GM19455 (cell line): ENCODE measurements at regions not wholly inside any gene's neighbourhood (a gene's known extent, or its start where the extent isn't known, plus 50 kb on each side); places are given as distances from the start of the nearest gene placed in this dataset.

Experiments used
- ATAC-seq: cut with Tn5 transposase; IDR thresholded peaks from one replicate; pipeline ENCODE4 v1.9.1; 2021; ENCODE audit not compliant: unreplicated experiment

DNA sequence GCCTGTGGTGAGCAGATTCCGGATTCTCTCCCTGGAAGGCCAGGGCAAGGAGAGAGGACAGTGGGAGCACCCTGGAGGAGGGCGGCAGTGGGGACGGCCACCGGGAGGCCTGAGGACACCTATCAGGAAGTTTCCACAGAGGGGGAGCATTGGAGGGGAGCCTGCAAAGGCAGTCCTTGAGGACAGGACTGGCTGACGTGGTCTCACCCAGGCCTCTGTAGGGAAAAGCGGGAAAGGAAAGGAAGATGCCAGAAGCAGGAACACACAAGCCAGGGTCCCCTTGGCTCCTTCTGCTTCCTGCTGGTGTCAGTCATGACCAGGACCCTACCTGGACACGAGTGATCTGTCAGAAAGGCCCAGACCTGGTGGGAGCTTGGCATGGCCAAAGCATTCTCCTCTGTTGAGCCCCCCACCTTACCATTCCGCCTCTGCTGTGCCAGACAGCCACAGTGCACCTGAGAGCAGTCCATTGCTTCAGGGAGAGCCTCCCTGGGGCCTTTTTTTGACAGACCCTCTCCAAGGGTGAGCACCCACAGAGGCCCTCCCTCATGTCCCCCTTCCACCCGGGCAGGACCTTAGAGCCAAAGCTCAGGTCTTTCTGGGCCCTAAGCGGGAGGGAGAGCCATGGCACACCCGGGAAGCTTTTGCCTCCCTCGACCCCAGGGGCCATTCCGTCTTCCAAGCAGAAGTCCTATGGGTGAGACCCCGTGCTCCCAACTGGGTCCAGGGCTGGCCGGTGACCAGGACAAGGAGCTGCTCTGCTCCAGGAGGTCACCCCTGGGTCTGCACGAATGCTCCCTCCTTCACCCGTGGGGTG lies 333.1 kb downstream of the DYSF start:
- ATAC-seq: no peak

DNA sequence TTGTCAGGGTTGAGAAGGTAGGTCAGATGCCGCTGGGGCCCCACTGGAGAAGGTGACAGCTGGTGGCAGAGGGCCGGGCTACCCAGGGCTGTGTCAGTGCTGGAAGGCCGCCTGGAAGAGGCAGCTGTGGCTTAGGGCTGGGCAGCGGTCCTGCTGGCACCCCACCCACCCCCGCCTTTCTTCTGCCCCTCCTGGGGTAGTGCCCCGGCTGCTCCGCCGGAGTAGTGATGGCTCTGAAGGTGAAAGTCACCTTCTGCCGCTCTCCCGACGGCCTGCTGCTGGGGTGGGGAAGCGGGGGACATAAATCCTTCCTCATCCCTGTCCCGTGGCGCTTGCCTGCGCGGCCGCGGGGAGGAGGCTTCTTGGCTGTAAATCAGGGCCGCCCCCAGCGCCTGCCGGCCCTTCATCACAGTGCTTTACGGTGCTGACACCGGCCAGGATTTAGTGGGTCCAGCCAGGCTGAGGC lies 332.2 kb downstream of the DYSF start:
- no peak for ATAC-seq

DNA sequence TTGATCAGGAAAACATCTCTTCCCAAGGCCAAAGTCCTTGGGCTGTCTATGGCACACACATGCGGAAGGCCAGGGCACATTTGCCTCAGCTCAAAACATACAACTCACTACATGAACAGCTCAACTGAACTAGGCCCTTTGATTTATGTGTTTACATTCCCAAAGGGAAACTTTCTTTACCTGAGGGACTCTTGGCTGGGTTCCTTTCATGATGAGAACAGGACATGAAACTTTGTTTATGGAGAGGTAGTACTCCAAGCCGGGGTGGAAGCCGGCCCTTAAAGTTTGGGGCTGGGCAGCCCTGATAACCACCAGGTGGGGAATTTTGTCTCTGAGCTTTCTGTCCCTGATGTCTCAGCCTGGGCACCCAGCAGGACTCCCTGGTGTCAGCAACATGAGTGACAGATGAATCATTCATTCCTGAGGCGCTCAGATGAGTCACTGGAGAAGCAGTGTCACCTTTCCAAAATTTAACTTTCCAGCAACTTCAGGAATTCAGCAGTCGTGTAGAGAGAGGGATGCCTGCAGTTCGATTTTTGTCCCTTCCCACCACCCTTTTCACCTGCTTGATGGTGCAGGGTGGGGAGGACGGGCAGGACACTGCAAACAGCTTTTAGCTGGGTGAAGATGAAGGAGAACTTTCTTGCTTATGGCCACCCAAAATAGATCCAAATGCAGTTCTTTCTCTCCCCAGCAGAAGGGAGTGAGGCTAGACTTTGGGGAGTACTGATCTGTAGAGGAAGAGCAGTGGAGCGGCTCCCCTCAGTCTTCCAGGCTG lies 331.6 kb downstream of the DYSF start:
- no peak for ATAC-seq

DNA sequence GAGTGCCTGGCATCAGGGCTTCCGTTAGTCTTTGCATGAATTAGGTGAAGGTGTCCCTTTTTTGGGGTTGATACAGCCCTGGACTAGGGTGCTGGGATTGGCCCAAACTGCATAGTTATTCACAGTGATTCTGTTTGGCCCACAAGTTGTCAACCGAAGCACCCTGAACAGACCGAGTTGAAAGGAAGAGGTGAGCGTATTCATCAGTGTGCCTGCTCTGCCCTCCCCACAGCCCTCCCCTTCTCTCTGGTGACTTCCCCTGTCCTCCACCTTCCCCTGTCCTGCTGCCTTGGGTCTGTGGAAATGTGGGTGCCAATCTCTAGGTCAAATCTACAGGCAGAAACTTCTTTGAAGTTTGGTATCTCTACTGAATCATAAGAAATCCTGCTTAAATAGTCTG lies 330.5 kb downstream of the DYSF start:
- no peak for ATAC-seq

DNA sequence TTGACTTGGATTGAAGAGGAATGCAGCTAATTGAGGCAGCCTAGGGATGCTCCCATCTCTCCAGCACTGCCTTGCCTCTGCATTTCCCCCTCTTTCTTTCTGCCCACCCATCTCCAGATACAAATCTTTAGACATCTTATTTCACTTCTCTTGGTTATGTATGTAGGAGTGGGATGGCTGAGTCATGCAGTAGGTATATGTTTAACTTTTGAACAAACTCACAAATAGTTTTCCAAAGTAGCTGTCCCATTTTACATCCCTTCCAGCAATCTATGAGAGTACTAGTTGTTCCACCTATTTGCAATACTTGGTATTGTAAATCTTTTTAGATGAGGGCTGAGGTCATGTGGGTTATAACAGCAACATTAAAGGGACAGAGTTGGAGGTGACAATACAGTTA lies 329.9 kb downstream of the DYSF start:
- ATAC-seq: no peak

DNA sequence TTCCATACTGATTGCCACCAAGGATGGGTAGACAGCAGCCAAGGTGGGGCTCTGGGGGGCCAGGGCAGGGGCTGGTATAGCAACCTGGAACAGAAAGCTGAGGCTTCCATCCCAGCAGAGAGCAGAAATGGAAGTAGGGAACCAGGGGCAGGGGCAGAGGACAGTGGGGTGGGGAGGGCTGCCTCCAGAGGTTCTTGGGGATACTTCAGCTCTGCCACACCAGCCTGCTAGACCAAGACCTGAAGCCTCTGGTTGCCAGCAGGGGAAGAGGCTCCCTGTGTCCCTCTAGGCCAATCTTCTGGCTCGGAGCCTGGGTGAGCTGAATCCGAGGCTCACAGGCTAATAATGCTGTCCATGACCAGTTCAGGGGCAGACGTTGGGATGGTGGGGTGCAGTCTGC lies 329.0 kb downstream of the DYSF start:
- ATAC-seq: no peak

DNA sequence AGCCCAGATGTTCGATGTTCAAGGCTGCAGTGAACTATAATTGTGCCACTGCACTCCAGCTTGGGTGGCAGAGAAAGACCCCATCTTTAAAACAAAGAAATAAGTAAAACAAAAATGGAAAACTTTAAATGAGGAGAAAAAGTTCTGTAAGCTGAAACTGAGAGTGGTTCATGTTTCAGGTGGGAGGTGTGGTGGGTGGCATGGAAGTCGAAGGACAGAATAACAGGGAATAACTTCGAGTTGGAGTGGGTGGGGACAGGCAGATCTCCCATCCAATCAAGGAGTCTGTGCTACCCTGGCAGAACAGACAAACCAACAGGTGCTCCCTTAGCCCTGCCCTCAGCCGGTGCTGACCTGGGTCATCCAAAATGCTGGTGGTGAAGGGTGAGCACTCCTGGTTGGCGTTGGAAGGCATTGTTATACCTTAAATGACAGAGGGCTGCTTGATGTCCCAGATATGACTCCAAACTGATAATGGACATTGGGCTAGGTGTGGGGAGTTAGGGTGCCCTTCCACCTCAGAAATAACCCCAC lies 328.4 kb downstream of the DYSF start:
- no peak for ATAC-seq

DNA sequence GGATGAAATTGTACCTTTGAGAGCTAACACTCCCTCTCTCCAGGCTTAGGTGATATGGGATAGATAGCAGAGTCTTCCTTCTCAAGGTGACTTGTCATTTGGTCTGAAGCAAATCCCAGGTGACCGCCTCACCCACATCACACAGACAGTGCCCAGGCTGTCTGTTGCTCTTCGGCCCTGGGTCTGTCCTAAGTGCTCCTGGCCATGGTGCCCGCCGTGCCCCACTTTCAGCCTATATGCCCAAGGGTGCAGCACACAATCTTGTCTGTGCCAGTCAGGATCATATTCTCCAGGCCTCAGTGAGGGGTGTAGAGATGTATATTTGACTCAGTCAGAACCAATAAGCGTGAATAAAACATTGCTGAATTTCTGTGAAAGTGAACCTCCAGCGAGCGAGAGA lies 326.8 kb downstream of the DYSF start:
- ATAC-seq: no peak

DNA sequence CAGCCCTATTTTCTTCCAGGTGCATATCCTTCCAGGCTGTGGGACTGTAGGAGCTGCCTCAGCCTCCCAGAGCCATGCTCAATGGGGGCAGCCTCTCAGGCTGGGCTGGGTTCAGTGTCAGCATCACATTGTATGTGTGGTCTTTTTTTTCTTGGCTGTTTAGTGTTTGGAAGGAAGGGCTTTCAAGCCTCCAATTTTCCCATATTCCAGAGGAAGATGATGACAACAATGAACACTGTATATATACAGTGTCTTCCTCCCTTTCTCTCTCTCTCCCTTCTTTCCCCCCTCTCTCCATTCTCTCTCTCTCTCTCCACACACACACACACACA lies 326.4 kb downstream of the DYSF start:
- ATAC-seq: no peak

DNA sequence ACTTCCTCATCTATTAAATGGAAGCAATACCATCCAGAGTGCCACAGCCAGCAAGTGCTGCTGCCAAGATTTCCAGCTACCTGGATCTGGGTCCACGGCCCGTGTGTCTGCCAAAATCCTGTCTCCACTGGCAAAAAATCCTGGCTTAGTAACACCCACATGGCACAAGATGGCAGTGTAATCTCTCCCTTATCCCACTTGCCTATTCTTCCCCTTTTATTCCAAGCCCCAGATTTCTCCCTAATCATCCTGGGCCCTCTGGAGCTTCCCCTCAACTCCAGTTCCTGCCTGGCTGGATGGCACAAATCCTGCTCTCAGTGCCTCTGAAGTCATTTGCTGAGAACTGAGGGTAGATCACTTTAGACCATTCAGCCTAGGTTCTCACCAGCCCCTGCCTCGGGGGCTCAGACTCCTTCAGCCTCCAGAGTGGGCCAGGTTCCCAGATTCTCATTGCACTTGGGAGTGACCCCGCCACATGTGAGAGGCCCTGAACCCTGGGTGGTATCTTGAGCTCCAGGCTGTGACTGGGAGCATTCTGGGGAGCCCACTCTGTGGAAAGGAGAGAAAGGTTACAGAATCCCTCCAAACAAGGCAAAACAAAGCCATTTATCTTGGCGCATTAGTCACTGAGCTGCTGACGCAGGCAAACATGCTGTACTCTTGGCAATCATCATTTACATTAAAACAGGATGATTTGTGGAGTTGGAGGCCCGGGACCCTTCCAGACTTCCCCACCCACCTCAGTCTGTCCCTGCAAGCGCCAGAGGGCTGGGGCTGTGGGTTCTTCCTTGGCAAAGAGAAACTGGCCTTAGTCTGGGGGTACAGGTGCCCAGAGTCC lies 325.8 kb downstream of the DYSF start:
- no peak for ATAC-seq

DNA sequence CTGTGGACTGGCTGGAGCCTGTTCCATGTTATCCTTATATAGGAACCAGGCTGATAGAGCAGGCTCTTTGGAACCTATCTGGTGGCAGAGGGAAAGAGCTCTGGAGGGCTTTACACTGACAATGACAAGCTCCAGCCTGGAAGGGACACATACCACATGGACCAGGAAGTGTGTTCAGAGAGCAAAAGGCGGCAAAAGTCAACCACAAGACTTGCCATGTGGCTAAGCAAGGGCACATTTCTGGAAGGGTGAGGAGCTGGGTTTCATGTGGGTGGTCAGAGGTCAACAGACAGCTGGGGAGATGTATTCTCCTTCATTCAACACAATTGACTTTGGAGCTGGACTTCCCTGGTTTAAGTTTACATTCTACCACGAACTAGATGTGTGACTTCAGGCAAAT lies 325.2 kb downstream of the DYSF start:
- no peak for ATAC-seq

DNA sequence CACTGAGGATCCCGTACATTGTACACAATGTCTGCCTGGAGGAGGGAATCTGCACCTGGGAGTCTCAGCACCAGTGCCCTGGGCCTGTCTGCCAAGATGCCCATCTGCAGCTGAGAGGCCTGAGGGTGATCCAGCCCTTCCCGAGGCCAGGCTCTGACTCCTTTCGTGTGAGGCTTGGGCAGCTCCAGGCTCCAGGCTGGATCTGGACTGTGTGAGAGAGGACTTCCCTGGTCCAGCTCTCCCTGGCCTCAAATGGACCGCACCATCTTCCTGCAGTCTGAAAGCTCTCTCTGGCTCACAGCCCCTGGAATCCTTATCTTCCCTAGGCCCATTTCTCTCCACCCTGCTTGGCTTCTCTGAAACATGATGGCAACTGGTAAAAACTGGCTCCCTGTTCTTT lies 324.6 kb downstream of the DYSF start:
- no peak for ATAC-seq

DNA sequence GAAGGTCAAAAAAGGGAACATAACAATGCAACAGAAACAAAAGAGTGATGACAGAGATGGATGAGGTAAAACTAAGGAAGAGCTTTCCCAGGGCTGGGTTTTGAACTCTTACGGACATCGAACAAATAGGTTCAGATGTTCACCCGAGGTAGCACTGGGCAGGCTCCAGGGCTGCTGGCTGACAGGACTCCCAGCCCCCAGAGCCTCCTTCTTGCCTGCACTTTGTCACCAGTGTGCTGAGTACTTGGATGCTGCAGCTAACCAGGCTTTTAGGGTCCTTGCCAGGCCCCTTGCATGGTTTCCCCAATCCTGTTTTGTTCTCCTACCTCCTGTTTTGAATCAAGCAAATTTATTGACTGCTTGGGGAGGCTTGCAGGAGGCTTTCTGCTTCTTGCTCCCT lies 322.9 kb downstream of the DYSF start:
- ATAC-seq: no peak

DNA sequence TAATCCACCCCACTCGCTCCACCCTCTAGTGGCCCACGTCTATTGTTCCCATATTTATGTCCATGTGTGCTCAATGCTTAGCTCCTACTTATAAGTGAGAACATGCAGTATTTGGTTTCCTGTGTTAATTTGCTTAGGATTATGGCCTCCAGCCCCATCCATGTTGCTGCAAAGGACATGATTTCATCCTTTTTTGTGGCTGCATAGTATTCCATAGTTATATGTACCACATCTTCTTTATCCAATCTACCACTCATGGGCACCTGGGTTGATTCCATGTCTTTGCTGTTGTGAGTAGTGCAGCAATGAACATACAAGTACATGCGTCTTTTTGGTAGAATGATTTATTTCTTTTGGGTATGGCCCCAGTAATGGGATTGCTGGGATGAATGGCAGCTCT lies 319.9 kb downstream of the DYSF start:
- ATAC-seq: no peak

DNA sequence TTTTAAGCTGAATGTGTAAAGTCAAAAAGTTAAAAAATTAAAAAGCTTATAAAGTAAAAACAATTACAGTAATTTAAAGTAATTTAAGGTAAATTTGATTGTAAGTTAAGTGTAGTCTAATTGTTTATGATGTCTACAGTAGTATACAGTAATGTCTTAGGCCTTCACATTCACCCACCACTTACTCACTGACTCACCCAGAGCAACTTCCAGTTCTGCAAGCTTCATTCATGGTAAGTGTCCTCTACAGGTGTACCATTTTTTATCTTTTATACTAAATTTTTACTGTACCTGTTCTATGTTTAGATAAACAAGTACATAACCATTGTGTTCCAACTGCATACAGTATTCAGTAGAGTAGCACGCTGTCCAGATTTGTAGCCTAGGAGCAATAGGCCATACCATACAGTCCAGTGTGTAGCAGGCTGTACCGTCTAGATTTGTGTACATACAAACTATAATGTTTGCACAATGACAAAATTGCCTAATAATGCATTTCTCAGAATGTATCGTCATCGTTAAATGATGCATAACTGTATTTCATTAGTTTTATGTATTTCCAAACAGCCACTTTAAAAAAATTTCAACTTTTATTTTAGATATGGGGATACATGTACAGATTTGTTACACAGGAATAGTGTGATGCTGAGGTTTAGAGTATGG lies 319.3 kb downstream of the DYSF start:
- ATAC-seq: no peak

DNA sequence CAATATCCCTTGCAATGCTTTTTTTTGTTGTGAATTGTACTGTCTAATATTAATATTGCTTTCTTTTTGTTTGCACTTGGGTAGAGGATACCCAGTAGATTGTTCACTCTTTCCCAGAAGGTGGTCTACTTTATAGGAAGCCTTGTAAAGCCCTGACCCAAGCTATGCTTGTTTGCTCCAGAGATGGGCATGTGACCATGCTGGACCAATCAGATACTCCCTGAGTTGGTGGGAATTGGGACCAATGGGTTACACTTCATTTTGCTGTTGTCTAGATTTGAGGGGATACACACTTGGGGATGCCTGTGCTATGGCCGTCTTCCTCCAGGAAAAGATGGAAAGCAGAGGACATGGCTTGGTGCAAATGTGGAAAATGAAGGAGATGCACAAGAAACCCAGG lies 314.3 kb downstream of the DYSF start:
- ATAC-seq: no peak

DNA sequence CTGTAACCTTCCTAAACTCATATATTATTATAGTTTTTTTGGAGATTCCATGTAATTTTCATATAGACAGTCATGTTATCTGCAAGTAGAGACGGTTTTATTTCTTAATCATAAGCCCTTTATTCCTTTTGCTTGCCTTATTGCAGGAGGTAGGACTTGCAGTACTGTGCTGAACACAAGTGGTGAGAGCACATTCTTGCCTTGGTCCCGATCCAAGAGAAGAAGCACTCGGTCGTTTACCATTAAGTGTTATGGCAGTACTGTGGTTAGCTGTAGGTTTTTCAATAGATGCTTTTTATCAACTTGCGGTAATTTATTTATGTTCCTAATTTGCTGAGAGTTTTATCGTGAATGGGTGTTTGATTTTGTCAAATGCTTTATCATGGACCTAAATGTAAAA lies 305.7 kb downstream of the DYSF start:
- ATAC-seq: no peak

DNA sequence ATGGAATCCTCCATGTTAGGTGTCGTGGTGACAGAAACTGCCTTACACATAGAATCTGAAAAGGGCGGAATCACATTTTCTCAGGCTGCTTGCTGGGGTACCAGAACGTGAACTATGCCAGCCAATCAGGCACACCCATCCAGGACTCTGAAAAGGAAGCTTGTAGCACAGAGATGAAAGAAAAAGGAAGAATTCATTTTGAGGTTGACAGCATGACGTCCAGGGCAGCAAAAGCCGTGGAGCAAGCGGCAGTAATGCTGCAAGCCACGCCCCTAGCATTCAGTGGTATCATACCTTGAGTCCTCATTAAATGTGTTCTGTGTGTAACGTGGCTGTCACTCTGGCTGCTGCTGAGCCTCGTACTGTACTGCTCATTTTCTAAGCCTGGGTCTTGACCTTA lies 304.0 kb downstream of the DYSF start:
- ATAC-seq: no peak

DNA sequence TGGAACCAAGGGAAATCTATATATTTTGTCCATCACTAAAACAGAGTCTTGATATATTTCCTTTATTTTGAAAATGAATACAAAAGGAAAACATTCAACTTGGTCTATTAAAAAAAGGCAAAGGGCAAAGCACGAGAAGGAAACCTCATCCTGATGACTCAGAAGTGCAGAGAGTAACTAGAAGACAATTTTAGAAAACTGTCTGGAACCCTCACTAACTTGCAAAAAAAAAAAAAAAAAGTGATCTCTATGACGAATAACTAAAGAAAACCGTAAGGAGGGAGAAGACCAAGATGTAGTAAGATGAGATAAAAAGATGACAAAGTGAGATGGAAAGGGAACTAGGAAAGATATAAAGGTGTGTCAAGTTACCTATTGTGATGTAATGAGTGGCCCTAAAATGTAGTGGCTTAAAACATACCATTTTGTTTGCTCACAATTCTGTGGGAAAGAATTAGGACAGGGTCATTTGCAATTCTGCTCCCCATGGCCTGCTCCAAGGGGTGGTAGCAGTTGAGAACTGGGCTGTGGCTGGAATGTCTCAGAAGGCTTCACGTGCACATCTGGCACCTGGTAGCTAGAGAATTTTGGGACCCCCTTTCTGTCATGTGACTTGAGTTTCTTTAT lies 303.0 kb downstream of the DYSF start:
- no peak for ATAC-seq

DNA sequence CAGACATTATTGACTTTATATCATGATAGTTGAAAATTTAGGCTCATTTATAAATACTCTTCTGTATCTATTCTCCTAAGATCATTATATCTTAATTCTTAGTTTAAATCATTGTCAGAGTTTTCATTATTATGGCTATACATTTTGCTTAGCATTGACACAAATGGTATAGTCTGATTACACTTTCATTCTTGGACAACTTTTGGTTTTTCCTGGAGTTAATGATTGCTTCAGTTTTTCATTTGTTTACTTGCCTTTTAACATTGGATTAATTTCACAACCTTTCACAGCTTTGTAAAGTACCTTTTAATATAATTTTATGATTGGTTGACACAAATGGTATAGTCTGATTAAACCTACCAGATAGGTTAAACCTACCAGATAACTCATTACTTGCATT lies 298.2 kb downstream of the DYSF start:
- ATAC-seq: no peak
